ENCODE measurements at regions not wholly inside any gene's neighbourhood (a gene's known extent, or its start where the extent isn't known, plus 50 kb on each side); places are given as distances from the start of the nearest gene placed in this dataset.

- TF ChIP-seq TCF7L2 (IDR thresholded peaks at IDR 0.05; ENCODE audit: low read depth, low read length), result no peak
- TF ChIP-seq POLR2AphosphoS5 (IDR thresholded peaks at IDR 0.05; ENCODE audit: low read depth, low read length), result no peak
- TF ChIP-seq CTCF (IDR thresholded peaks at IDR 0.05), result no peak
- TF ChIP-seq SIN3A (IDR thresholded peaks at IDR 0.05; ENCODE audit: borderline replicate concordance, insufficient read depth, low read depth, low read length), result no peak
- no peak for TF ChIP-seq REST (IDR thresholded peaks at IDR 0.05; ENCODE audit: insufficient read depth in 1 of 2, low read depth in 2 of 2, low read length in 1 of 2)
Observed at GRCh38 chr14:26897196-26897595, 299.4 kb upstream of the NOVA1 start.
